Fibroblast of lung (primary cell): ENCODE measurements at regions not wholly inside any gene's neighbourhood (a gene's known extent, or its start where the extent isn't known, plus 50 kb on each side); places are given as distances from the start of the nearest gene placed in this dataset.

Source experiments
- DNase-seq, 2 donors: peaks; one replicate each; pipeline versions ENCODE4 v3.0.0 to v3.0.0-alpha.2; 2010; ENCODE audit warnings: low read depth in 2 of 2
- H2AFZ ChIP-seq: 2 replicates; pipeline ENCODE4 v1.5.1; 2012; ENCODE audit warnings: low read length, control low read depth, inconsistent platforms
- H3K27ac ChIP-seq: 2 replicates; pipeline ENCODE4 v1.5.1; 2011; ENCODE audit warnings: low read length, control low read depth; ENCODE audit not compliant: insufficient read depth
- H3K27me3 ChIP-seq: 2 replicates; pipeline ENCODE4 v1.5.1; 2011; ENCODE audit warnings: mild to moderate bottlenecking, low read length; ENCODE audit not compliant: control insufficient read depth, insufficient read depth
- H3K36me3 ChIP-seq: 2 replicates; pipeline ENCODE4 v1.5.1; 2011; ENCODE audit warnings: low read length; ENCODE audit not compliant: control insufficient read depth, insufficient read depth
- H3K4me1 ChIP-seq: 2 replicates; pipeline ENCODE4 v1.5.1; 2011; ENCODE audit warnings: low read length; ENCODE audit not compliant: control insufficient read depth, insufficient read depth; ENCODE audit errors: extremely low read depth
- H3K4me2 ChIP-seq: 2 replicates; pipeline ENCODE4 v1.5.1; 2011; ENCODE audit warnings: low read length, control low read depth; ENCODE audit not compliant: insufficient read depth; ENCODE audit errors: extremely low read depth
- H3K4me3 ChIP-seq, 4 experiments: fragments of 200-600 bp in 1 of 4; sonication (generic) in 1 of 4; replicated peaks in 1 of 4; 2 replicates each; pipeline ENCODE4 v1.5.1; 2011 to 2016; ENCODE audit warnings: low read length in 4 of 4, low read depth in 3 of 4, mild to moderate bottlenecking in 3 of 4, control low read depth in 2 of 4, inconsistent platforms in 1 of 4, mixed read lengths in 1 of 4; ENCODE audit not compliant: insufficient read depth in 1 of 4; ENCODE audit errors: control extremely low read depth in 1 of 4
- H3K79me2 ChIP-seq: 2 replicates; pipeline ENCODE4 v1.5.1; 2012; ENCODE audit warnings: mild to moderate bottlenecking, low read length, inconsistent platforms; ENCODE audit not compliant: control insufficient read depth, insufficient read depth
- H3K9ac ChIP-seq: 2 replicates; pipeline ENCODE4 v1.5.1; 2011; ENCODE audit warnings: mild to moderate bottlenecking, low read length, control low read depth; ENCODE audit not compliant: insufficient read depth
- H3K9me3 ChIP-seq: 2 replicates; pipeline ENCODE4 v1.5.1; 2012; ENCODE audit warnings: low read depth, low read length; ENCODE audit not compliant: control insufficient read depth, insufficient read depth
- H4K20me1 ChIP-seq: 2 replicates; pipeline ENCODE4 v1.5.1; 2011; ENCODE audit warnings: low read length; ENCODE audit not compliant: control insufficient read depth, insufficient read depth; ENCODE audit errors: extremely low read depth
- EZH2 ChIP-seq: IDR thresholded peaks from 2 replicates; pipeline ENCODE4 v1.5.1; 2012; ENCODE audit warnings: low read length, control low read depth, mild to moderate bottlenecking; ENCODE audit errors: missing control alignments
- TF ChIP-seq, protein P1 (sequence below), 2 donors: IDR thresholded peaks in 1 of 2; conservative IDR thresholded peaks in 1 of 2; 1 replicate in 1 of 2; 2 replicates in 1 of 2; pipeline ENCODE4 v1.5.1; 2011 to 2012; ENCODE audit warnings: low read length in 2 of 2, control low read depth in 1 of 2, inconsistent platforms in 1 of 2, low read depth in 1 of 2, mild to moderate bottlenecking in 1 of 2

GRCh38 chr6:19714434-19715166, 122.6 kb upstream of the ID4 start:
- Histone ChIP-seq H3K36me3 (no peaks in the 10 kb centered on the region), H3K9ac (no peak overlapping the region), H4K20me1 (no peaks in the 10 kb centered on the region)

GRCh38 chr6:19715167-19715551, 122.0 kb upstream of the ID4 start:
- H3K27ac ChIP-seq: no peak overlapping the region

More at GRCh38 chr6:19714434-19715166, 122.6 kb upstream of the ID4 start:
- H2AFZ ChIP-seq: no peak overlapping the region
- no peak for TF ChIP-seq EZH2
- TF ChIP-seq, protein P1, sequence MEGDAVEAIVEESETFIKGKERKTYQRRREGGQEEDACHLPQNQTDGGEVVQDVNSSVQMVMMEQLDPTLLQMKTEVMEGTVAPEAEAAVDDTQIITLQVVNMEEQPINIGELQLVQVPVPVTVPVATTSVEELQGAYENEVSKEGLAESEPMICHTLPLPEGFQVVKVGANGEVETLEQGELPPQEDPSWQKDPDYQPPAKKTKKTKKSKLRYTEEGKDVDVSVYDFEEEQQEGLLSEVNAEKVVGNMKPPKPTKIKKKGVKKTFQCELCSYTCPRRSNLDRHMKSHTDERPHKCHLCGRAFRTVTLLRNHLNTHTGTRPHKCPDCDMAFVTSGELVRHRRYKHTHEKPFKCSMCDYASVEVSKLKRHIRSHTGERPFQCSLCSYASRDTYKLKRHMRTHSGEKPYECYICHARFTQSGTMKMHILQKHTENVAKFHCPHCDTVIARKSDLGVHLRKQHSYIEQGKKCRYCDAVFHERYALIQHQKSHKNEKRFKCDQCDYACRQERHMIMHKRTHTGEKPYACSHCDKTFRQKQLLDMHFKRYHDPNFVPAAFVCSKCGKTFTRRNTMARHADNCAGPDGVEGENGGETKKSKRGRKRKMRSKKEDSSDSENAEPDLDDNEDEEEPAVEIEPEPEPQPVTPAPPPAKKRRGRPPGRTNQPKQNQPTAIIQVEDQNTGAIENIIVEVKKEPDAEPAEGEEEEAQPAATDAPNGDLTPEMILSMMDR (conservative IDR thresholded peaks at IDR 0.05 in 1 of 2, IDR thresholded peaks at IDR 0.05 in 1 of 2; ENCODE audit: low read depth in 1 of 2, low read length in 2 of 2): no peak
- no peaks in the 10 kb centered on the region for H3K4me1 ChIP-seq
- H3K4me2 ChIP-seq: no peak overlapping the region
- H3K27ac ChIP-seq: no peak overlapping the region
- no peak overlapping the region for H3K4me3 ChIP-seq
- no peaks in the 10 kb centered on the region for H3K27me3 ChIP-seq
- peak in 1 of 2 donors; percentile 34 for DNase-seq
- H3K9me3 ChIP-seq: no peaks in the 10 kb centered on the region
- no peaks in the 10 kb centered on the region for H3K79me2 ChIP-seq

GRCh38 chr6:19719691-19720128, 117.5 kb upstream of the ID4 start:
- no peaks in the 10 kb centered on the region for H3K27me3 ChIP-seq
- no peaks in the 10 kb centered on the region for H3K79me2 ChIP-seq
- H3K9me3 ChIP-seq: no peaks in the 10 kb centered on the region
- no peak overlapping the region for H3K4me3 ChIP-seq
- peak; percentile 22 to 82 for DNase-seq
- peak overlapping the region; percentile 19 for H3K4me2 ChIP-seq
- no peak overlapping the region for H3K9ac ChIP-seq
- H3K36me3 ChIP-seq: no peaks in the 10 kb centered on the region
- H2AFZ ChIP-seq: peak overlapping the region; percentile 3
- no peak for TF ChIP-seq EZH2
- TF ChIP-seq, protein P1 (conservative IDR thresholded peaks at IDR 0.05 in 1 of 2, IDR thresholded peaks at IDR 0.05 in 1 of 2; ENCODE audit: low read depth in 1 of 2, low read length in 2 of 2): no peak
- no peak overlapping the region for H3K27ac ChIP-seq
- H3K4me1 ChIP-seq: no peaks in the 10 kb centered on the region
- H4K20me1 ChIP-seq: no peaks in the 10 kb centered on the region

More at GRCh38 chr6:19715167-19715551, 122.0 kb upstream of the ID4 start:
- H3K9ac ChIP-seq: no peak overlapping the region
- no peaks in the 10 kb centered on the region for H4K20me1 ChIP-seq
- no peaks in the 10 kb centered on the region for H3K36me3 ChIP-seq
- H3K4me3 ChIP-seq: no peak overlapping the region
- no peak overlapping the region for H3K4me2 ChIP-seq
- H3K9me3 ChIP-seq: no peaks in the 10 kb centered on the region
- no peaks in the 10 kb centered on the region for H3K79me2 ChIP-seq
- no peak overlapping the region for H2AFZ ChIP-seq
- DNase-seq: peak in 1 of 2 donors; percentile 70
- no peaks in the 10 kb centered on the region for H3K27me3 ChIP-seq
- no peaks in the 10 kb centered on the region for H3K4me1 ChIP-seq
- TF ChIP-seq, protein P1 (conservative IDR thresholded peaks at IDR 0.05 in 1 of 2, IDR thresholded peaks at IDR 0.05 in 1 of 2; ENCODE audit: low read depth in 1 of 2, low read length in 2 of 2): no peak
- TF ChIP-seq EZH2: no peak
